Endothelial cell of umbilical vein (primary cell): ENCODE measurements at regions not wholly inside any gene's neighbourhood (a gene's known extent, or its start where the extent isn't known, plus 50 kb on each side); places are given as distances from the start of the nearest gene placed in this dataset.
A peak's percentile ranks its signal among the peaks of the same experiment; 100 is the strongest.

Experiments used
- BruUV-seq: library from RNA; stranded (reverse); fragments of 400-500 nt; replicated peaks from 2 replicates; lab custom pipeline; 2021; lab: Mats Ljungman, UMichigan
- CTCF ChIA-PET: fragments of 300-600, 350-600 bp; sonication (Branson Sonifier 250); formaldehyde crosslinking; loops from one replicate; lab custom pipeline; 2021; ENCODE audit warnings: antibody characterized with exemption, inconsistent platforms; lab: Charles Lee
- POLR2A ChIA-PET: fragments of 300-600, 350-600 bp; sonication (Branson Sonifier 250); formaldehyde crosslinking; loops from one replicate; lab custom pipeline; 2021; ENCODE audit warnings: antibody characterized with exemption, inconsistent platforms; lab: Charles Lee
- DNase-seq: peaks from one replicate; pipeline ENCODE4 v3.0.0-alpha.2; 2011; ENCODE audit warnings: low read depth, low spot score
- FAIRE-seq: peaks from 2 replicates; lab custom pipeline; 2011; peaks lifted over from hg19 to GRCh38; lab: Jason Lieb, UNC
- H2AFZ ChIP-seq: 2 replicates; pipeline ENCODE4 v1.6.0; 2012; ENCODE audit warnings: low read depth, low read length, control low read depth, inconsistent platforms
- H3K27ac ChIP-seq: 2 replicates; pipeline ENCODE4 v1.5.1; 2011; ENCODE audit warnings: low read depth, mild to moderate bottlenecking, control low read depth, low read length, moderate library complexity; ENCODE audit not compliant: insufficient read depth
- H3K27me3 ChIP-seq, 2 experiments: 2 replicates each; pipeline versions ENCODE4 v1.6.0 to v1.6.1; 2011; ENCODE audit warnings: low read length in 2 of 2, mixed read lengths in 1 of 2; ENCODE audit not compliant: control insufficient read depth in 2 of 2, insufficient read depth in 2 of 2
- H3K36me3 ChIP-seq, 2 experiments: 2 replicates in 1 of 2; 3 replicates in 1 of 2; pipeline ENCODE4 v1.5.1; 2011; ENCODE audit warnings: low read length in 2 of 2, mild to moderate bottlenecking in 1 of 2, moderate library complexity in 1 of 2; ENCODE audit not compliant: control insufficient read depth in 2 of 2, insufficient read depth in 2 of 2; ENCODE audit errors: extremely low read depth in 1 of 2
- H3K4me1 ChIP-seq: 3 replicates; pipeline ENCODE4 v1.5.1; 2011; ENCODE audit warnings: mild to moderate bottlenecking, low read length; ENCODE audit not compliant: control insufficient read depth, insufficient read depth; ENCODE audit errors: extremely low read depth
- H3K4me2 ChIP-seq: 2 replicates; pipeline ENCODE4 v1.6.1; 2011; ENCODE audit warnings: low read length, control low read depth, mixed read lengths; ENCODE audit not compliant: insufficient read depth
- H3K4me3 ChIP-seq, 3 experiments: fragments of 200-600 bp in 1 of 3; sonication (generic), shearing (Covaris generic) in 1 of 3; replicated peaks in 1 of 3; 2 replicates each; pipeline ENCODE4 v1.5.1; 2011 to 2016; ENCODE audit warnings: control low read depth in 3 of 3, low read length in 3 of 3, mild to moderate bottlenecking in 2 of 3, inconsistent platforms in 1 of 3, low read depth in 1 of 3, moderate library complexity in 1 of 3; ENCODE audit not compliant: insufficient read depth in 1 of 3
- H3K79me2 ChIP-seq: 2 replicates; pipeline ENCODE4 v1.6.0; 2012; ENCODE audit warnings: low read length, inconsistent platforms; ENCODE audit not compliant: control insufficient read depth, insufficient read depth
- H3K9ac ChIP-seq: replicated peaks from 2 replicates; pipeline ENCODE3; 2011; ENCODE audit warnings: low read length, control low read depth; ENCODE audit not compliant: insufficient read depth; ENCODE audit errors: extremely low read depth
- H3K9me1 ChIP-seq: replicated peaks from 3 replicates; pipeline ENCODE4 v1.6.0; 2011; ENCODE audit warnings: mild to moderate bottlenecking, low read length; ENCODE audit not compliant: control insufficient read depth, insufficient read depth; ENCODE audit errors: extremely low read depth
- H3K9me3 ChIP-seq: replicated peaks from 2 replicates; pipeline ENCODE4 v1.5.1; 2012; ENCODE audit warnings: low read length, inconsistent platforms; ENCODE audit not compliant: control insufficient read depth, insufficient read depth
- H4K20me1 ChIP-seq: replicated peaks from 2 replicates; pipeline ENCODE3; 2011; ENCODE audit warnings: mild to moderate bottlenecking, low read length; ENCODE audit not compliant: control insufficient read depth, insufficient read depth; ENCODE audit errors: extremely low read depth
- CTCF ChIP-seq, 2 donors: IDR thresholded peaks; 1 replicate in 1 of 2; 2 replicates in 1 of 2; pipeline ENCODE4 v1.5.1; 2011; ENCODE audit warnings: low read length in 2 of 2, mild to moderate bottlenecking in 2 of 2, moderate library complexity in 2 of 2, control low read depth in 1 of 2, inconsistent platforms in 1 of 2, low read depth in 1 of 2; ENCODE audit not compliant: insufficient read depth in 1 of 2; ENCODE audit errors: extremely low read depth in 1 of 2
- EZH2 ChIP-seq: IDR thresholded peaks from 2 replicates; pipeline ENCODE4 v1.6.1; 2012; ENCODE audit warnings: borderline replicate concordance, low read depth, mild to moderate bottlenecking, moderate library complexity, low read length, inconsistent platforms; ENCODE audit not compliant: severe bottlenecking
- FOS ChIP-seq: IDR thresholded peaks from 2 replicates; pipeline ENCODE4 v1.6.1; 2011; ENCODE audit warnings: mild to moderate bottlenecking, low read length, moderate library complexity, borderline replicate concordance; ENCODE audit not compliant: insufficient read depth
- GATA2 ChIP-seq: IDR thresholded peaks from 2 replicates; pipeline ENCODE4 v1.7.0; 2011; ENCODE audit warnings: low read depth, mild to moderate bottlenecking, moderate library complexity, mixed read lengths, low read length; ENCODE audit not compliant: insufficient read length, insufficient read depth
- JUN ChIP-seq: IDR thresholded peaks from 2 replicates; pipeline ENCODE4 v1.6.1; 2011; ENCODE audit warnings: borderline replicate concordance, low read depth; ENCODE audit not compliant: insufficient read length, insufficient read depth
- MAX ChIP-seq: IDR thresholded peaks from 2 replicates; pipeline ENCODE4 v1.6.1; 2011; ENCODE audit not compliant: insufficient read depth, insufficient read length
- MYC ChIP-seq: IDR thresholded peaks from one replicate; pipeline ENCODE4 v1.6.1; 2011; ENCODE audit warnings: mild to moderate bottlenecking, low read depth, low read length
- POLR2A ChIP-seq: IDR thresholded peaks from 2 replicates; pipeline ENCODE4 v1.6.1; 2012; ENCODE audit warnings: low read depth, mild to moderate bottlenecking, control low read depth, low read length
- POLR2AphosphoS5 ChIP-seq: IDR thresholded peaks from 2 replicates; pipeline ENCODE4 v1.6.1; 2012; ENCODE audit warnings: low read depth, mild to moderate bottlenecking, control low read depth, low read length, moderate library complexity; ENCODE audit not compliant: insufficient read depth
- dilution Hi-C: fragments of 300-500 bp; cut with MboI; formaldehyde crosslinking; loops from one replicate; pipeline ENCODE4 v1.15.0; 2019; ENCODE audit warnings: low sequenced_read_pairs; ENCODE audit not compliant: extremely low pct_ligation_motif_present
- intact Hi-C: fragments of 100-400 bp; cut with micrococcal nuclease; formaldehyde crosslinking; loops from one replicate; pipeline ENCODE4 v1.10.0; 2022

GRCh38 chr14:38420048-38420447 is 164.2 kb upstream of the CLEC14A start:
- Histone ChIP-seq H3K4me3 (no peak overlapping the region), H4K20me1 (no peaks in the 10 kb centered on the region), H3K4me1 (peaks cover 6% of the 10 kb centered on the region), H3K79me2 (no peaks in the 10 kb centered on the region), H2AFZ (peak overlapping the region; percentile 89), H3K9me1 (no peaks in the 10 kb centered on the region), H3K27me3 (no peaks in the 10 kb centered on the region), H3K36me3 (no peaks in the 10 kb centered on the region), H3K4me2 (peak overlapping the region; percentile 57), H3K27ac (no peak overlapping the region), H3K9ac (peak overlapping the region; percentile 3), H3K9me3 (no peaks in the 10 kb centered on the region)
- dilution Hi-C loops (no loop called here), intact Hi-C loops (no loop called here)
- no TSS peak for BruUV-seq
- no peak for DNase-seq
- TF ChIP-seq EZH2: no peak
- no peak for TF ChIP-seq GATA2
- TF ChIP-seq FOS: no peak
- no peak for TF ChIP-seq POLR2AphosphoS5
- no peak for TF ChIP-seq POLR2A
- no peak for TF ChIP-seq MAX
- TF ChIP-seq JUN: no peak
- TF ChIP-seq CTCF (IDR thresholded peaks at IDR 0.05; ENCODE audit: extremely low read depth in 1 of 2, insufficient read depth in 1 of 2, low read depth in 1 of 2, low read length in 2 of 2): no peak
- TF ChIP-seq MYC: no peak
- FAIRE-seq: no peak
- ChIA-PET CTCF (interaction anchor here (1.2 to 2.3 kb wide), 5 partner anchors 11 to 163 kb away, joined by 3 to 11 read pairs (median 7); partner anchors contain the start of gene CLEC14A), POLR2A (no interaction called here)
